Bone marrow (tissue), 2 donors: ENCODE measurements at regions not wholly inside any gene's neighbourhood (a gene's known extent, or its start where the extent isn't known, plus 50 kb on each side); places are given as distances from the start of the nearest gene placed in this dataset.

Experiments used
- DNase-seq, 2 donors: peaks; one replicate each; lab custom pipeline; 2025; lab: John Stamatoyannopoulos, UW

- no peak for DNase-seq
Measured at GRCh38 chr7:76149847-76150691, 51.6 kb upstream of the SRRM3 start.
